Ecto neural progenitor cell (in vitro differentiated cells): ENCODE measurements at regions not wholly inside any gene's neighbourhood (a gene's known extent, or its start where the extent isn't known, plus 50 kb on each side); places are given as distances from the start of the nearest gene placed in this dataset.

Experiments
- DNase-seq: peaks from one replicate; pipeline ENCODE4 v3.0.0-alpha.2; 2018; ENCODE audit warnings: low spot score

DNA sequence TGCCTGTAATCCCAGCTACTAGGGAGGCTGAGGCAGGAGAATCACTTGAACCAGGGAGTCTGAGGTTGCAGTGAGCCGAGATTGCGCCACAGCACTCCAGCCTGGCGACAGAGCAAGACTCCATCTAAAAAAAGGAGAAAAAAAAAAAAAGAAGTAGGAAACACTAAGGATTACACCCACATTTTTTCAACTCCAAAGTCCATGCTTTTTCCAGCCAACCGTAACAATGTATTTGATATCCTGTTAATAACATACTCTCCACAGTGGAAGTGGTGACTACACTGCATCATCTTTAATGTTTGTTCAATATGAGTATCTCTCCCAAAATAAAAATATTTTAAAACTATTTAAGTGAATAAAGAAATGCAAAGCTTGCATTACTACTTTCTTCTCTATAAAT lies 481.6 kb upstream of the ACVR2A start:
- no peak for DNase-seq

DNA sequence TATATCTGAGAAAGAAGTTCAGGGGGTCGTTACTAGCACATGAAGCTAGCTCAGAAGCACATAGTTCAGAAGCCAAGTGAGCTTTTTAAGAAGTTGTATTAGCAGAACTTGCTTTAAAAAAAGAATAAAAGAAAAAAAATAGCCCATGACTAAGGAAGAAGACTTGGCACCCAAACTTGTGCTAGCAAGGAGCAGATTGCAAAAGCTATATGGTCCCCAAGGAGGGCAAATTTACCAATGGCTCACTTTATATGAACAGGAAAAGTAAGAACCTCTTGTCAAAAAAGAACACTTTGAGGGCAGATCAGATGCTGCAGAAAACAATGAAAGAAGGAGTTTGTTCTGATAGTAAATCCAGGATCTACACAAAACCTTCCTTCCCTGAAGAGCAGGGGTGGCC lies 486.5 kb upstream of the ACVR2A start:
- DNase-seq, result no peak

GRCh38 chr2:147356157-147356556 lies 488.7 kb upstream of the ACVR2A start:
- no peak for DNase-seq

- no peak for DNase-seq
Measured at GRCh38 chr2:147355706-147356105, 489.1 kb upstream of the ACVR2A start.

DNA sequence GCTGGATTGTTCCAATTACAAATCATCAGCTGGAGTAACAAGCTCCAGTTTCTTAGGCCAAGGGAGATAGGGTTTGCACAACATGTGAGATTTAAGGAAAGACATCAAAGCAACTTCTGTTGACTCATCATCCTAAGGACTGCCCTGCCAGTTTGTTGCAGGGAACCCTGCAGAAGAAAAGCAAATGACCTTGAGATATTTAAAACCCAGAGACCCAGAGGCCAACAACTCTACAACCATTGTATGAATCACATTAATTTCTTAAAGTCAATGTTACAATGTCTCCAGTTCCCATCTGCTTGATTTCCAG lies 491.8 kb upstream of the ACVR2A start:
- DNase-seq, result no peak

GRCh38 chr2:147352264-147353071 lies 492.4 kb upstream of the ACVR2A start:
- DNase-seq, result no peak

DNA sequence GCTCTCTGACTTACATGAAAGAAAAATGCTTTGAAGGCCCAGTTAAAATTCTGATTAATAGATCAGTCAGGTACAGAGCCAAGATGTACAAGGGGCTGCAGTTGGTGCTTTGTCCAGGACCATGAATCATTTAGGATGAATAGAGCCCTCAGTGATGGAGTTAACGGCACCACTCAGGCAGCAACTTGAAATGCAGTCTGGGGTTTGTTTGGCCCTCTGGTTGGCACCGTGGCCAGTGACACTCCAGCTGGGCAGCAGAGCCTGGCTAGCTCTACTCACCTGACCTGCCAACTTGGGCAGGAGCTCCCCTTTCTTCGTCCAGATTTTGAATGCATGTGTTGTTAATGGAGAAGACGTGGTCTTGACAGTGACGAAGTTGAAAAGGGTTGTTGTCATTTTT lies 493.0 kb upstream of the ACVR2A start:
- DNase-seq, result no peak

GRCh38 chr2:147348931-147349555 lies 495.8 kb upstream of the ACVR2A start:
- DNase-seq, result no peak

DNA sequence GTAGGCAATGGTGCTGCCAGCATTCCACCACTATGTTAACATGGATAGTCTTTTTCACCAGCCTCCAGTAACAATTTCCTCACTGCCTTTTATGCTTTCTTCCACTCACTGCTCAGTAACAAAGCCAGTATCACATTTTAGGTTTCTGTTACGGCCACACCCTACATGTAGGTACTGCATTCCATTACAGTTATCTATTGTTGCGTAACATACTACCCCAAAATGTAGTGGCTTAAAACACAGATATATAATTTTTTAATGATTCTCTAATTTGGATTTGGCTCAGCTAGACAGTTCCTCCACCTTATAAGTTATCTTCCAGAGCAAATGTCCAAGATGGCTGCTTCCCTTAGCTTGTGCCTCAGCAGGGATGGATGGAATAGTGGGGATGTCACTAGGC lies 498.7 kb upstream of the ACVR2A start:
- DNase-seq, result no peak

DNA sequence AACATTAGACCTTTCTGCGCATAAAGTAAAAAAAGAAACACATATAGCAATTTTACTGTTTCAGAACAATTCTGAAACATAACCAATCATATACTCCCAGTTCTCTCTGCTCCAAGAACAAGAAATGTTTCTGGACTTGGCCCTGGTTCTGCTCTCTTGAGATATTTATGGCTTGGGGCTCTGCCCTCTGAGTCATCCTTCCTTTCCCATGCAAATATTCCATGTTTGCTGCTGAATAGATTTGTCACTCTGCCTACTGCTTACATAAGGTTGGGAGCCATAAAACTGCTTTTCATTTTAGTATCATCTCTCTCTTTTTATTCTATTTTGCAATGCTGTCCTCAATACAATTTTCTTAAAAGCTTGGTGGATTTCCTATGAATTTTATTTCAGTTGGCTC lies 499.6 kb upstream of the ACVR2A start:
- no peak for DNase-seq

DNA sequence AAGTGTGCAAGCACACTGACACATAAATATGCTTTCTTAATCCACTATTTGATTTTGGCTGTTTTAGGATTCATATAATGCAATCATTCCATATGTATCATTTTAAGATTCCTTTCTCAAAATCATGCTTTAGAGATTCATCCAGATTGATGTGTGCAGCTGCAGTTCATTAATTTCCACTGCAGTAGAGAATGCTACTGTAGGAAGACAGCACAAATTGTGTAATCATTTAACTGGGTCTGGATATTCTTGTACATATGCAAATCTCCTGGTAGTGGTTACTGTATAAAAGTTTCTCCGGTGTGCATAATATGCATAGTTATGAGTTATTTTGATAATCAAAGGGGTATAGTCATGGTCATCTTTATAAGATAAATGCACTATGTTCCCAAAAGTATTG lies 502.5 kb upstream of the ACVR2A start:
- no peak for DNase-seq

GRCh38 chr2:147331790-147332419 lies 512.9 kb upstream of the ACVR2A start:
- DNase-seq, result no peak

GRCh38 chr2:147330925-147331324 lies 513.9 kb upstream of the ACVR2A start:
- no peak for DNase-seq

- DNase-seq, result no peak
Measured at GRCh38 chr2:147327613-147328012, 517.2 kb upstream of the ACVR2A start.

- no peak for DNase-seq
Measured at GRCh38 chr2:147325990-147326389, 518.8 kb upstream of the ACVR2A start.

DNA sequence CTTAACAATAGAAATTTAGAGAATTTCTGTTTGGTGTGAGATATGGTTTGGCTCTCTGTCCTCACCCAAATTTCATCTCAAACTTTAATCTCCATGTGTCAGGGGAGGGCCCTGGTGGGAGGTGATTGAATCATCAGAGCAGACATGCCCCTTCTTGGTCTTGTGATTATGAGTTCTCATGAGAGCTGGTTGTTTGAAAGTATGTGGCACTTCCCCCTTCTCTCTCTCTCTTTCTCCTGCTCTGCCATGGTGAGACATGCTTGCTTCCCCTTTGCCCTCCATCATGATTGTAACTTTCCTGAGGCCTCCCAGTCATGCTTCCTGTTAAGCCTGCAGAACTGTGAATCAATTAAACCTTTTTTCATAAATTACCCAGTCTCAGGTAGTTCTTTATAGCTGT lies 524.7 kb upstream of the ACVR2A start:
- no peak for DNase-seq

DNA sequence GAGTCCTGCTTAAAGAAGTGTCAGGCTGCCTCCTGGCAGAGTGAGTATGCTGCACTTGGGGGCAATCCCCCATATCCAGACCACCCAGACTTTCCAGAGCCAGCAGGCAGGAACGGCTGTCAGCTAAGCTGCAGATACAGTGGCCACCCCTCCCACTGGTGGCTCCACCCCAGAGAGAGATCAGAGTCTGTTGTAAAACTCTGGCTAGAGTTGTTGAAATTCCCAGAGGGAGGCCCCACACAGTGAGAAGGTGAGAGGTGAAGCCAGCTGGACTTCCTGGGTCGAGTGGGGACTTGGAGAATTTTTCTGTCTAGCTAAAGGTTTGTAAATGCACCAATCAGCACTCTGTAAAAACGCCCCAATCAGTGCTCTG lies 533.8 kb upstream of the ACVR2A start:
- no peak for DNase-seq

DNA sequence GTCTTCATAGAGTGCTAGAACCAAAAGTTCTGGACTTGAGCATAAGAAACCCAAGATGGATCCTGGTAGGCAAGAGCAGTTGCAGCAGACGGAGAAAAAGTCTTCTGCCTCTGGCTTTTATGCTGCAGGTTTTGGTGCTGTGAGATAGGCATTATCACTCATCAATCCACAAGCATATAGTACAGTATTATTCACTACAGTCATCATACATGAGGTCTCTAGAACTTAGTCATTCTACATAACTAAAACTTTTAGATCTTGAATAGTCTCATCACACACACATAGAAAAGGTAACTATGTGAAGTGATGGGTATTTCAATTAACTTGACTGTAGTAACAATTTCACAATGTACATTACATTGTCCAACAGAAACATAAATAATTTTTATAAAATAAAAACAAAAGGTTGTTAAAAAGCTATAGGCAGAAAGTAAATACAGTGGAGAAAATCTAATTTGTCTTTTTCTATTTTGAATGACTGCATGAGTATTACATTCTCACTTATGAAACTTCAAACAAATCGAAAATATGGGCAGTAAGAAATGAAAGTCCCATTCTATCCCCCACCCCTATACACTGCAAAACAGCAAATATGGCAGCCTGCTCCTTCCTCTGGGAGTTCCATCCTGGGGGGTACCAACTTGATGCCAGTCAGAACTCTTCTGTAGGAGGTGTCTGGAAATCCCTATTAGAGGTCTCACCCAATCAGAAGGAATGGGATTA lies 534.3 kb upstream of the ACVR2A start:
- no peak for DNase-seq

- DNase-seq, result no peak
Measured at GRCh38 chr2:147297820-147298219, 547.0 kb upstream of the ACVR2A start.

GRCh38 chr2:147294825-147295392 lies 549.9 kb upstream of the ACVR2A start:
- DNase-seq, result no peak

GRCh38 chr2:147293991-147294824 lies 550.6 kb upstream of the ACVR2A start:
- no peak for DNase-seq

GRCh38 chr2:147288131-147288530 lies 556.7 kb upstream of the ACVR2A start:
- DNase-seq, result no peak
